ENCODE measurements at regions not wholly inside any gene's neighbourhood (a gene's known extent, or its start where the extent isn't known, plus 50 kb on each side); places are given as distances from the start of the nearest gene placed in this dataset.
"Not testable (repeated sequence)": the region's sequence is repeated elsewhere in the genome, so short reads cannot be mapped to it uniquely, and the experiment has no call there.

GRCh38 chr6:90456997-90457866 is 129.6 kb downstream of the MAP3K7 start:
- TF ChIP-seq POLR2A, CTCF (IDR thresholded peaks at IDR 0.05): not testable (repeated sequence)

All from uterus (tissue), 2 donors.